Liver (tissue), 8 donors: ENCODE measurements at regions not wholly inside any gene's neighbourhood (a gene's known extent, or its start where the extent isn't known, plus 50 kb on each side); places are given as distances from the start of the nearest gene placed in this dataset.
A peak's percentile ranks its signal among the peaks of the same experiment; 100 is the strongest.

Source experiments
- DNase-seq: peaks from one replicate; pipeline ENCODE4 v3.0.0-alpha.2; 2017; ENCODE audit warnings: low spot score
- H3K27ac ChIP-seq, 2 donors: one replicate each; pipeline ENCODE4 v1.7.0; 2013; ENCODE audit warnings: inconsistent platforms in 2 of 2, low read length in 2 of 2, control low read depth in 1 of 2, low read depth in 1 of 2, mild to moderate bottlenecking in 1 of 2
- H3K27me3 ChIP-seq, 4 donors: one replicate each; pipeline versions ENCODE4 v1.6.1 to v1.7.0; 2013; ENCODE audit warnings: low read length in 3 of 4, inconsistent platforms in 1 of 4, mild to moderate bottlenecking in 1 of 4, moderate library complexity in 1 of 4; ENCODE audit not compliant: control insufficient read depth in 4 of 4, insufficient read depth in 4 of 4
- H3K36me3 ChIP-seq, 4 donors: one replicate each; pipeline versions ENCODE4 v1.6.1 to v1.7.0; 2013; ENCODE audit warnings: low read length in 3 of 4, mild to moderate bottlenecking in 3 of 4, low read depth in 1 of 4, moderate library complexity in 1 of 4; ENCODE audit not compliant: control insufficient read depth in 4 of 4, insufficient read depth in 3 of 4
- H3K4me1 ChIP-seq, 4 donors: one replicate each; pipeline versions ENCODE4 v1.6.1 to v1.7.0; 2013; ENCODE audit warnings: low read length in 3 of 4, mild to moderate bottlenecking in 3 of 4, moderate library complexity in 1 of 4; ENCODE audit not compliant: control insufficient read depth in 4 of 4, insufficient read depth in 4 of 4
- H3K4me3 ChIP-seq, 3 donors: one replicate each; pipeline versions ENCODE4 v1.6.1 to v1.7.0; 2013; ENCODE audit warnings: low read length in 3 of 3, control low read depth in 1 of 3, low read depth in 1 of 3, mild to moderate bottlenecking in 1 of 3
- H3K9ac ChIP-seq, 2 donors: one replicate each; pipeline ENCODE4 v1.7.0; 2013; ENCODE audit warnings: low read length in 2 of 2, mild to moderate bottlenecking in 2 of 2, moderate library complexity in 2 of 2, control low read depth in 1 of 2, low read depth in 1 of 2
- H3K9me3 ChIP-seq, 4 donors: one replicate each; pipeline versions ENCODE4 v1.6.1 to v1.7.0; 2013; ENCODE audit warnings: low read length in 3 of 4; ENCODE audit not compliant: control insufficient read depth in 4 of 4
- CTCF ChIP-seq: fragments of 150-350 bp; IDR thresholded peaks from 2 replicates; pipeline ENCODE4 v1.5.1; 2017; ENCODE audit warnings: improper control_type of control experiment, low read depth, low read length; ENCODE audit not compliant: missing input control
- EGR1 ChIP-seq, 2 donors: IDR thresholded peaks; 2 replicates each; pipeline ENCODE4 v1.6.1; 2016 to 2018; ENCODE audit warnings: antibody characterized with exemption in 2 of 2, low read depth in 2 of 2
- FOXA1 ChIP-seq: IDR thresholded peaks from 2 replicates; pipeline ENCODE4 v1.6.1; 2016; ENCODE audit warnings: antibody characterized with exemption
- FOXA2 ChIP-seq: IDR thresholded peaks from 2 replicates; pipeline ENCODE4 v1.6.1; 2016; ENCODE audit warnings: antibody characterized with exemption
- HNF4A ChIP-seq, 2 donors: conservative IDR thresholded peaks; 2 replicates each; pipeline ENCODE4 v1.6.1; 2016; ENCODE audit warnings: antibody characterized with exemption in 2 of 2, mild to moderate bottlenecking in 2 of 2
- HNF4G ChIP-seq: IDR thresholded peaks from 2 replicates; pipeline ENCODE4 v1.6.1; 2016; ENCODE audit warnings: antibody characterized with exemption
- JUND ChIP-seq, 2 donors: IDR thresholded peaks; 2 replicates each; pipeline ENCODE4 v1.6.1; 2016; ENCODE audit warnings: antibody characterized with exemption in 2 of 2
- MAX ChIP-seq: IDR thresholded peaks from 2 replicates; pipeline ENCODE4 v1.6.1; 2016; ENCODE audit warnings: antibody characterized with exemption
- NR2F2 ChIP-seq: IDR thresholded peaks from 2 replicates; pipeline ENCODE4 v1.6.1; 2016; ENCODE audit warnings: antibody characterized with exemption
- RAD21 ChIP-seq, 2 donors: IDR thresholded peaks; 2 replicates each; pipeline ENCODE4 v1.6.1; 2016; ENCODE audit warnings: antibody characterized with exemption in 2 of 2, mild to moderate bottlenecking in 2 of 2
- REST ChIP-seq: IDR thresholded peaks from 2 replicates; pipeline ENCODE4 v1.6.1; 2016; ENCODE audit warnings: antibody characterized with exemption, mild to moderate bottlenecking
- RXRA ChIP-seq, 2 donors: IDR thresholded peaks; 2 replicates each; pipeline ENCODE4 v1.6.1; 2017 to 2018; ENCODE audit warnings: antibody characterized with exemption in 2 of 2, mild to moderate bottlenecking in 1 of 2
- TAF1 ChIP-seq: conservative IDR thresholded peaks from 2 replicates; pipeline ENCODE4 v1.6.1; 2016; ENCODE audit warnings: antibody characterized with exemption, mild to moderate bottlenecking
- YY1 ChIP-seq: IDR thresholded peaks from 2 replicates; pipeline ENCODE4 v1.6.1; 2016; ENCODE audit warnings: antibody characterized with exemption, mild to moderate bottlenecking
- whole genome bisulfite sequencing: extraction: QIAGEN DNeasy Blood & Tissue Kit; methylation state at CpG from one replicate; pipeline ENCODE4 v1.1.7; 2013; 5-methylcytosine and 5-hydroxymethylcytosine counted together
- TF ChIP-seq, protein P1 (sequence below): IDR thresholded peaks from 2 replicates; pipeline ENCODE4 v1.6.1; 2016; ENCODE audit warnings: antibody characterized with exemption
- TF ChIP-seq, protein P2 (sequence below): IDR thresholded peaks from 2 replicates; pipeline ENCODE4 v1.6.1; 2016; ENCODE audit warnings: antibody characterized with exemption
- donor health status: healthy.
- donor health status: healthy.
- donor health status: healthy.
- donor health status: healthy.
- donor health status: healthy.

- Histone ChIP-seq H3K27ac (no peak overlapping the region), H3K27me3 (no peaks in the 10 kb centered on the region), H3K4me1 (no peaks in the 10 kb centered on the region), H3K9me3 (no peaks in the 10 kb centered on the region), H3K4me3 (no peak overlapping the region), H3K36me3 (no peaks in the 10 kb centered on the region), H3K9ac (no peak overlapping the region)
- TF ChIP-seq, protein P1, sequence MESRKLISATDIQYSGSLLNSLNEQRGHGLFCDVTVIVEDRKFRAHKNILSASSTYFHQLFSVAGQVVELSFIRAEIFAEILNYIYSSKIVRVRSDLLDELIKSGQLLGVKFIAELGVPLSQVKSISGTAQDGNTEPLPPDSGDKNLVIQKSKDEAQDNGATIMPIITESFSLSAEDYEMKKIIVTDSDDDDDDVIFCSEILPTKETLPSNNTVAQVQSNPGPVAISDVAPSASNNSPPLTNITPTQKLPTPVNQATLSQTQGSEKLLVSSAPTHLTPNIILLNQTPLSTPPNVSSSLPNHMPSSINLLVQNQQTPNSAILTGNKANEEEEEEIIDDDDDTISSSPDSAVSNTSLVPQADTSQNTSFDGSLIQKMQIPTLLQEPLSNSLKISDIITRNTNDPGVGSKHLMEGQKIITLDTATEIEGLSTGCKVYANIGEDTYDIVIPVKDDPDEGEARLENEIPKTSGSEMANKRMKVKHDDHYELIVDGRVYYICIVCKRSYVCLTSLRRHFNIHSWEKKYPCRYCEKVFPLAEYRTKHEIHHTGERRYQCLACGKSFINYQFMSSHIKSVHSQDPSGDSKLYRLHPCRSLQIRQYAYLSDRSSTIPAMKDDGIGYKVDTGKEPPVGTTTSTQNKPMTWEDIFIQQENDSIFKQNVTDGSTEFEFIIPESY = no peak
- TF ChIP-seq REST (no peak), CTCF (peak; percentile 10), YY1 (no peak), MAX (no peak), HNF4G (no peak), RXRA (IDR thresholded peaks at IDR 0.05) (no peak), HNF4A (conservative IDR thresholded peaks at IDR 0.05) (no peak), EGR1 (IDR thresholded peaks at IDR 0.05; ENCODE audit: low read depth in 2 of 2) (no peak), FOXA1 (no peak), RAD21 (IDR thresholded peaks at IDR 0.05) (peak; percentile 35 to 56), TAF1 (no peak)
- no peak for DNase-seq
- 75% methylated on average over 2 of the region's 2 CpGs for WGBS
These were observed 86.9 kb upstream of the GDNF start for GRCh38 chr5:37926732-37927131.

GRCh38 chr5:37921452-37921851 lies 81.6 kb upstream of the GDNF start:
- no peaks in the 10 kb centered on the region for H3K4me1 ChIP-seq
- no peak overlapping the region for H3K9ac ChIP-seq
- no peaks in the 10 kb centered on the region for H3K36me3 ChIP-seq
- H3K9me3 ChIP-seq = no peaks in the 10 kb centered on the region
- H3K27me3 ChIP-seq = no peaks in the 10 kb centered on the region
- no peak overlapping the region for H3K4me3 ChIP-seq
- WGBS = 87% methylated on average over 1 of the region's 1 CpG
- DNase-seq = no peak
- H3K27ac ChIP-seq = no peak overlapping the region
- no peak for TF ChIP-seq RAD21 (IDR thresholded peaks at IDR 0.05)
- TF ChIP-seq MAX = no peak
- TF ChIP-seq, protein P2, sequence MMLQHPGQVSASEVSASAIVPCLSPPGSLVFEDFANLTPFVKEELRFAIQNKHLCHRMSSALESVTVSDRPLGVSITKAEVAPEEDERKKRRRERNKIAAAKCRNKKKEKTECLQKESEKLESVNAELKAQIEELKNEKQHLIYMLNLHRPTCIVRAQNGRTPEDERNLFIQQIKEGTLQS = no peak
- no peak for TF ChIP-seq EGR1 (IDR thresholded peaks at IDR 0.05; ENCODE audit: low read depth in 2 of 2)
- TF ChIP-seq NR2F2 = no peak
- TF ChIP-seq CTCF = no peak
- TF ChIP-seq FOXA2 = no peak
- TF ChIP-seq HNF4G = no peak
- TF ChIP-seq JUND (IDR thresholded peaks at IDR 0.05) = no peak
- no peak for TF ChIP-seq HNF4A (conservative IDR thresholded peaks at IDR 0.05)
- TF ChIP-seq, protein P1 = no peak
- no peak for TF ChIP-seq TAF1
